GM06990 (cell line): ENCODE measurements at regions not wholly inside any gene's neighbourhood (a gene's known extent, or its start where the extent isn't known, plus 50 kb on each side); places are given as distances from the start of the nearest gene placed in this dataset.

Source experiments
- DNase-seq: peaks from one replicate; pipeline ENCODE4 v3.0.0-alpha.2; 2011; ENCODE audit not compliant: insufficient read length; ENCODE audit errors: extremely low read depth
- H3K27me3 ChIP-seq: replicated peaks from 2 replicates; pipeline ENCODE4 v1.6.0; 2011; ENCODE audit warnings: low read length; ENCODE audit not compliant: control insufficient read depth, insufficient read depth
- H3K36me3 ChIP-seq: 2 replicates; pipeline ENCODE4 v1.5.1; 2011; ENCODE audit warnings: low read length; ENCODE audit not compliant: control insufficient read depth, insufficient read depth
- H3K4me3 ChIP-seq: replicated peaks from 2 replicates; pipeline ENCODE4 v1.5.1; 2011; ENCODE audit warnings: low read depth, mild to moderate bottlenecking, control low read depth, low read length
- CTCF ChIP-seq: IDR thresholded peaks from 2 replicates; pipeline ENCODE4 v1.5.1; 2011; ENCODE audit warnings: low read length, control low read depth, mild to moderate bottlenecking, inconsistent platforms; ENCODE audit not compliant: insufficient read depth, poor library complexity, severe bottlenecking

GRCh38 chr4:98758182-98758581 is 99.8 kb upstream of the TSPAN5 start:
- Histone ChIP-seq H3K4me3 (no peak overlapping the region), H3K36me3 (no peaks in the 10 kb centered on the region), H3K27me3 (no peaks in the 10 kb centered on the region)
- no peak for DNase-seq
- TF ChIP-seq CTCF = no peak

- no peak overlapping the region for H3K4me3 ChIP-seq
- no peaks in the 10 kb centered on the region for H3K27me3 ChIP-seq
- no peak for DNase-seq
- TF ChIP-seq CTCF = no peak
- H3K36me3 ChIP-seq = no peaks in the 10 kb centered on the region
These were observed 96.3 kb upstream of the TSPAN5 start for GRCh38 chr4:98754736-98755135.

GRCh38 chr4:98749206-98749605 is 90.8 kb upstream of the TSPAN5 start:
- no peaks in the 10 kb centered on the region for H3K36me3 ChIP-seq
- DNase-seq = no peak
- TF ChIP-seq CTCF = no peak

GRCh38 chr4:98748609-98749008 is 90.2 kb upstream of the TSPAN5 start:
- TF ChIP-seq CTCF = no peak
- no peaks in the 10 kb centered on the region for H3K36me3 ChIP-seq
- no peak overlapping the region for H3K4me3 ChIP-seq
- DNase-seq = no peak
- H3K27me3 ChIP-seq = no peaks in the 10 kb centered on the region

More at GRCh38 chr4:98749206-98749605, 90.8 kb upstream of the TSPAN5 start:
- Histone ChIP-seq H3K4me3 (no peak overlapping the region), H3K27me3 (no peaks in the 10 kb centered on the region)

GRCh38 chr4:98747393-98748091 is 89.1 kb upstream of the TSPAN5 start:
- Histone ChIP-seq H3K36me3 (no peaks in the 10 kb centered on the region), H3K4me3 (no peak overlapping the region), H3K27me3 (no peaks in the 10 kb centered on the region)
- no peak for TF ChIP-seq CTCF
- no peak for DNase-seq

GRCh38 chr4:98746936-98747335 is 88.5 kb upstream of the TSPAN5 start:
- DNase-seq = no peak
- Histone ChIP-seq H3K36me3 (no peaks in the 10 kb centered on the region), H3K4me3 (no peak overlapping the region), H3K27me3 (no peaks in the 10 kb centered on the region)
- no peak for TF ChIP-seq CTCF
